HG02763 (cell line): ENCODE measurements at regions not wholly inside any gene's neighbourhood (a gene's known extent, or its start where the extent isn't known, plus 50 kb on each side); places are given as distances from the start of the nearest gene placed in this dataset.

Experiments
- ATAC-seq: cut with Tn5 transposase; IDR thresholded peaks from one replicate; pipeline ENCODE4 v1.9.1; 2021; ENCODE audit warnings: mild to moderate bottlenecking, moderate library complexity; ENCODE audit not compliant: unreplicated experiment

GRCh38 chr11:37699644-37700043 is 1101.6 kb upstream of the RAG2 start:
- ATAC-seq: no peak

DNA sequence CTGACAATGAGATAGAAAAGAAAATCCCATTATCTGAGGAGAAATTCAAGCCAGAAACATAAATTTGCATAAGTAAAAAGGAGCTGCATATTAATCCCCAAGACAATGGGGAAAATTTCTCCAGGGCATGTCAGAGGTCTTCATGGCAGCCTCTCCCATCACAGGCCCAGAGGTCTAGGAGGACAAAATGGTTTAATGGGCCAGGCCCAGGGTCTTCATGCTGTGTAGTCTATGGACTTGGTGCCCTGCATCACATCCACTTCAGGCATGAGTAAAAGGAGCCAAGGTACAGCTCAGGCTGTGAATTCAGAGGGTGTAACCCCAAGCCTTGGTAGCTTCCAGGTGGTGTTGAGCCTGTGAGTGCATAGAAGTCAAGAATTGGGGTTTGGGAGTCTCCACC is 1097.2 kb upstream of the RAG2 start:
- no peak for ATAC-seq

- ATAC-seq: no peak
Measured at GRCh38 chr11:37689951-37690350, 1091.9 kb upstream of the RAG2 start.

- ATAC-seq: no peak
Measured at GRCh38 chr11:37688456-37688855, 1090.4 kb upstream of the RAG2 start.

DNA sequence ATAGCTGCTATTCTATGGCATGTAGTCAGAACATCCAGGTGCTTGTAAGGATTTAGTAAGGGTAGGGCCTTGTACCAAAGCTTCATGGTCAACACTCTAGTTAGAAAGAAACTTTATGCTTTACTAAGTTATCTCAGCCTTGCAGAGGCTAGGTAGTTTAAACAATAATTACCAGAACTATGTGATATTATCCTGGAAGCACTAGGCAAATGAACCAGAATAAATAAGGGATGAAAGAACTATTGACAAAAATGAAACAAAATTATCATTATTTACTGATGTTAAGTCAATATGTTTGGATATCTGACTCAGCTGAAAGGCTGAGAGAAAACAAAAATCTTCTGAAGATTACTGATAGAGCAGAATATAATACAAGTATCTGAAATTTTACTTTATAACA is 1089.1 kb upstream of the RAG2 start:
- no peak for ATAC-seq

DNA sequence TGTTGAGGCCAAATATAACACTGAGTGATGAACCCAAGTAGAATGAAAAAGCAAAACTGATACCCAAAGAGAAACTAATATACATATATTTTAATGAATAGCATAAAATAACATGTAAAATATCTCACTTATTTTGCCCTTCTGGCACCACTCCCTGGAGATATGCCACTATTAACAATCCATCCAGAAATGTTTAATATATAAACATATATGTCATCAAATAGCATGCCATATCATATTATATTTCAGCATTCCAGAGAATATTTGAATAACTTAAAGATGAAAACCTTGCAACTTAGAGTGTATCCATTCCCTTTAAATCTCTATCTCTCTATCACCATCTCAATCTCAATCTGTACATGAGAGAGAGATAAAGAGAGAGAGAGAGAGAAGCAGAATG is 1073.3 kb upstream of the RAG2 start:
- no peak for ATAC-seq

- ATAC-seq: no peak
Measured at GRCh38 chr11:37666960-37667359, 1068.9 kb upstream of the RAG2 start.

- no peak for ATAC-seq
Measured at GRCh38 chr11:37657645-37658044, 1059.6 kb upstream of the RAG2 start.

DNA sequence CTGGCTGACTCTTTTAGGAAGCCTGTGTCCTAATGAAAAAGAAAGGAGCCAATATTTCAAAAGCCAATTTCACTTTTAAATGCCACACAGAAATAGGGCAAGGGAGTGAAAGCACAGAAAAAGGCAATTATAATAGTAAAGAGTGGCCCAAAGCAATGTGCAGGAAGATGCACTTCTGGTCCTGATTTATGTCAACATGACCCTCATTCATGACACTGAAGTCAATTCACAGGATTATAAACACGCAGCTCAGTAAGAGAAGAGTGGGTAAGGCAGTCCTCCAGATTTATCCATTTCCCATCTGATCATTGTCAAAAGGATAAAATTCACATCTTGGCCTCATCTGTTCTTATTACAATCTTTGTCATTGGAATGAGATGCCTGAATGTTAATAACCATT is 1049.7 kb upstream of the RAG2 start:
- no peak for ATAC-seq

GRCh38 chr11:37643968-37644367 is 1045.9 kb upstream of the RAG2 start:
- ATAC-seq: no peak

- ATAC-seq: no peak
Measured at GRCh38 chr11:37642296-37642695, 1044.3 kb upstream of the RAG2 start.

- ATAC-seq: no peak
Measured at GRCh38 chr11:37632748-37633147, 1034.7 kb upstream of the RAG2 start.

GRCh38 chr11:37630866-37631265 is 1032.8 kb upstream of the RAG2 start:
- no peak for ATAC-seq

DNA sequence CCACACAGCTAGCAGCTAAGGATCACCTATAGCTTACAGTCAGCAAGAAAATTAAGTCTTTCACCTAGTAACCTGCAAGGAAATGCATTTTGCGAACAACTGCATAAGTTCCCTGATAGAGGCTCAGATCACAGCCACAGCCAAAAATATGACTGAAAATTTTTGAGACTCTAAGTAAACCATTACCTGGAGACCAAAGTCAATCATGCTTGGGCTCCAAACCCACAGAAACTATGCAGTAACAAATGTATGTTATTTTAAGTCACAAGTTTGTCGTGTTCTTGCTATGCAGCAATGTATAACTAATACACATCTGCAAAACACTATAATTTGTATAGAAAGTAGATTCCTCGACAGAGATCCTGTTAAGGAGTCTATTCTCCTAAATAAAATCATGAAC is 1025.7 kb upstream of the RAG2 start:
- ATAC-seq: no peak

DNA sequence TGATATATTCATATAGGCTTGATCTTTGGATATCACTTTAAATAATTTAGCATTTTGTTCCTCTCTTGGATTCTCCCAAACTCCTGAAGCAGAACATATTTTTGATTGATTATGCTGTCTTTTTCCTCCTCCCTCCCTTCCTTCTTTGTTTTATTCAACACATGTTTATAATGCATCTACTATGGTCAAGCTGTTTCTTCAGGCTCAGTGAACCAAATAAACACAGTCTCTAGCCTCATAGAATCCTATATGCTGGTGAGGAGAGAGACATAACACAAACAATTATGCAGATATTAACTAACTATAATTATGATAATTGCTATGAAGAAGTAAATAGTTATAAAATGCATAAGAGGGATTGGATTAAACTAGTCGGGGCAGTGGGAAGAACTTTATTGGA is 1023.6 kb upstream of the RAG2 start:
- no peak for ATAC-seq

DNA sequence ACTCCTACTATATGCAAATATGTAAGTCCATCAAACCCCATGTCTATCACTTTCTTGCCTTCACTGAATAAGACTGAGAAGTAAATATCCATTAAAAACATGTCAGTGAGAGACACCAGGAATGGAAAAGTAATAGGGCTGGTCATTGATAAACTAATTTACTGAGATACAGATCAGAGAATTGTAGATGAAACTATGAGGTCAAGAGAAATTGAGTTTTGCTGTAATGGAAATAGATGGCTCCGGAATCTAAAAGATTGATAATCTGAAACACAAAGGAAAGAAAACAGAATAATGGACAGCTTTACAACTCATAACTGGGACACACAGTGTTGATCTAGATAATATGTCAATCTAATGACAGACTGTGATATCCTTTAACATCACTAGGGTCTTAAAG is 1018.3 kb upstream of the RAG2 start:
- ATAC-seq: no peak

- no peak for ATAC-seq
Measured at GRCh38 chr11:37613031-37613430, 1015.0 kb upstream of the RAG2 start.

DNA sequence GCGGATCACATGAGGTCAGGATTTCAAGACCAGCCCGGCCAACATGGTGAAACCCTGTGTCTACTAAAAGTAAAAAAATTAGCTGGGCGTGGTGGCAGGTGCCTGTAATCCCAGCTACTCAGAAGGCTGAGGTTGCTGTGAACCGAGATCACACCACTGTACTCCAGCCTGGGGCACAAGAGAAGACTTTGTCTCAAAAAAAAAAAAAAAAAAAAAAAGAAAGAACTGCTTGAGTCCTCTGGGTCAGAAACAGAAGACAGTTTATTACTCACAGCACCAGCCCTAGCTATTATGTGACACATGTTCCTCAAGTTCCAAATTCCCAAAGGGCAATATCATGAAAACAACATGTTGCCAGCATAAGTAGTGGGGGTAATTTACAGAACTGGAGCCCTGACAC is 1014.1 kb upstream of the RAG2 start:
- ATAC-seq: no peak

DNA sequence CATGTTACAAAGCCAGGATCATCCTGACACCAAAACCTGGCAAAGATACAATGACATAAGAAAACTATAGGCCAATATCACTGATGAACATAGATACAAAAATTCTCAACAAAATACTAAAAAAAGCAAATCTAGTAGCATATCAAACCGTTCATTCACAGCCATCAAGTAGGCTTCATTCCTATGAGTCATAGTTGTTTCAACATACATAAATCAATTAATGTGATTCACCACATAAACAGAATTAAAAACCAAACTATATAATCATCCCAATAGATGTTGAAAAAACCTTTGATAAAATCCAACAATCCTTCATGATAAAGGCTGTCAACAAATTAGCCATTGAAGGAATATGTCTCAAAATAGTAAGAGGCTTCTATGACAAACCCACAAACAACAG is 1007.2 kb upstream of the RAG2 start:
- no peak for ATAC-seq

- ATAC-seq: no peak
Measured at GRCh38 chr11:37598381-37598780, 1000.3 kb upstream of the RAG2 start.

- no peak for ATAC-seq
Measured at GRCh38 chr11:37597776-37598175, 999.7 kb upstream of the RAG2 start.

GRCh38 chr11:37595845-37596244 is 997.8 kb upstream of the RAG2 start:
- no peak for ATAC-seq

GRCh38 chr11:37574361-37574760 is 976.3 kb upstream of the RAG2 start:
- no peak for ATAC-seq
